ENCODE measurements at regions not wholly inside any gene's neighbourhood (a gene's known extent, or its start where the extent isn't known, plus 50 kb on each side); places are given as distances from the start of the nearest gene placed in this dataset.

GRCh38 chr17:77736199-77736585 lies 222.3 kb upstream of the TNRC6C start:
- peaks cover 0 to 14% (median 6%) of the 10 kb centered on the region in 5 donors for H3K9me3 ChIP-seq (ENCODE audit: control insufficient read depth in 5 of 5, low read length in 5 of 5)
- H3K36me3 ChIP-seq (ENCODE audit: control insufficient read depth in 5 of 5, insufficient read depth in 5 of 5, low read length in 5 of 5): no peaks in the 10 kb centered on the region
- H3K4me3 ChIP-seq (ENCODE audit: low read depth in 1 of 5, low read length in 5 of 5): no peak overlapping the region
- no peak overlapping the region for H3K9ac ChIP-seq (ENCODE audit: low read length in 5 of 5)
- H3K4me1 ChIP-seq (ENCODE audit: control insufficient read depth in 5 of 5, insufficient read depth in 5 of 5, low read length in 5 of 5): peaks cover 7 to 38% (median 27%) of the 10 kb centered on the region in 5 donors
- peaks cover 0 to 16% (median 2%) of the 10 kb centered on the region in 5 donors for H3K27me3 ChIP-seq (ENCODE audit: control insufficient read depth in 5 of 5, insufficient read depth in 4 of 5, low read length in 5 of 5)
- no peak overlapping the region for H3K27ac ChIP-seq (ENCODE audit: low read depth, low read length)

GRCh38 chr17:77736721-77737120 lies 221.8 kb upstream of the TNRC6C start:
- no peak overlapping the region for H3K4me3 ChIP-seq (ENCODE audit: low read depth in 1 of 5, low read length in 5 of 5)
- no peak overlapping the region for H3K27ac ChIP-seq (ENCODE audit: low read depth, low read length)
- peaks cover 7 to 38% (median 27%) of the 10 kb centered on the region in 5 donors for H3K4me1 ChIP-seq (ENCODE audit: control insufficient read depth in 5 of 5, insufficient read depth in 5 of 5, low read length in 5 of 5)
- H3K36me3 ChIP-seq (ENCODE audit: control insufficient read depth in 5 of 5, insufficient read depth in 5 of 5, low read length in 5 of 5): no peaks in the 10 kb centered on the region
- H3K27me3 ChIP-seq (ENCODE audit: control insufficient read depth in 5 of 5, insufficient read depth in 4 of 5, low read length in 5 of 5): peaks cover 0 to 16% (median 5%) of the 10 kb centered on the region in 5 donors
- peaks cover 0 to 14% (median 6%) of the 10 kb centered on the region in 5 donors for H3K9me3 ChIP-seq (ENCODE audit: control insufficient read depth in 5 of 5, low read length in 5 of 5)
- no peak overlapping the region for H3K9ac ChIP-seq (ENCODE audit: low read length in 5 of 5)

GRCh38 chr17:77737442-77738265 lies 220.8 kb upstream of the TNRC6C start:
- H3K27ac ChIP-seq (ENCODE audit: low read depth, low read length): no peak overlapping the region
- H3K36me3 ChIP-seq (ENCODE audit: control insufficient read depth in 5 of 5, insufficient read depth in 5 of 5, low read length in 5 of 5): no peaks in the 10 kb centered on the region
- peaks cover 0 to 16% (median 5%) of the 10 kb centered on the region in 5 donors for H3K27me3 ChIP-seq (ENCODE audit: control insufficient read depth in 5 of 5, insufficient read depth in 4 of 5, low read length in 5 of 5)
- no peak overlapping the region for H3K4me3 ChIP-seq (ENCODE audit: low read depth in 1 of 5, low read length in 5 of 5)
- H3K9me3 ChIP-seq (ENCODE audit: control insufficient read depth in 5 of 5, low read length in 5 of 5): peaks cover 0 to 13% (median 6%) of the 10 kb centered on the region in 5 donors
- H3K9ac ChIP-seq (ENCODE audit: low read length in 5 of 5): no peak overlapping the region
- peaks cover 7 to 38% (median 27%) of the 10 kb centered on the region in 5 donors for H3K4me1 ChIP-seq (ENCODE audit: control insufficient read depth in 5 of 5, insufficient read depth in 5 of 5, low read length in 5 of 5)

- Histone ChIP-seq H3K9ac (ENCODE audit: low read length in 5 of 5) (no peak overlapping the region), H3K27ac (ENCODE audit: low read depth, low read length) (peak overlapping the region; percentile 46), H3K4me3 (ENCODE audit: low read depth in 1 of 5, low read length in 5 of 5) (no peak overlapping the region), H3K4me1 (ENCODE audit: control insufficient read depth in 5 of 5, insufficient read depth in 5 of 5, low read length in 5 of 5) (peaks cover 7 to 34% (median 26%) of the 10 kb centered on the region in 5 donors), H3K36me3 (ENCODE audit: control insufficient read depth in 5 of 5, insufficient read depth in 5 of 5, low read length in 5 of 5) (no peaks in the 10 kb centered on the region), H3K27me3 (ENCODE audit: control insufficient read depth in 5 of 5, insufficient read depth in 4 of 5, low read length in 5 of 5) (peaks cover 0 to 12% (median 5%) of the 10 kb centered on the region in 5 donors), H3K9me3 (ENCODE audit: control insufficient read depth in 5 of 5, low read length in 5 of 5) (peaks cover 0 to 5% (median 0%) of the 10 kb centered on the region in 5 donors)
Observed at GRCh38 chr17:77738751-77739531, 219.6 kb upstream of the TNRC6C start.

DNA sequence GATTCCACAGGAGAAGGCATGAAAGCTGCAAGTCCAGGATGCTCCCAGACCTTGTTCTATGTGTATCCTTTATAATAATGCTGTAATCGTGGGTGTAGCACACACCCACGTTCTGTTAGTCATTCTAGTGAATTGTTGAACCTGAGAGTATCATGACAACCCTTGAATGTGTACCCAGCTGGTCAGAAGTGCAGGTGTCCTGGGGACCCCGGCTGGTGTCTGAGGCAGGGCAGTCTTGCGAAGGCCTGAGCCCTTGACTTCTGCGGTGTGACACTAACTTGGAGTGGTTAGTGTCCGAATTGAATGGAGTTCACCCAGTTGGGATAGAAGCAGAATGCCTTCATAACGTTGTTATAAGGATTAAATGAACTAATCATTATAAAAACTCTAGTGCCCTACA lies 218.0 kb upstream of the TNRC6C start:
- Histone ChIP-seq H3K4me3 (ENCODE audit: low read depth in 1 of 5, low read length in 5 of 5) (no peak overlapping the region), H3K36me3 (ENCODE audit: control insufficient read depth in 5 of 5, insufficient read depth in 5 of 5, low read length in 5 of 5) (no peaks in the 10 kb centered on the region), H3K4me1 (ENCODE audit: control insufficient read depth in 5 of 5, insufficient read depth in 5 of 5, low read length in 5 of 5) (peaks cover 1 to 24% (median 16%) of the 10 kb centered on the region in 5 donors), H3K27ac (ENCODE audit: low read depth, low read length) (no peak overlapping the region), H3K27me3 (ENCODE audit: control insufficient read depth in 5 of 5, insufficient read depth in 4 of 5, low read length in 5 of 5) (peaks cover 0 to 5% (median 2%) of the 10 kb centered on the region in 5 donors), H3K9ac (ENCODE audit: low read length in 5 of 5) (no peak overlapping the region), H3K9me3 (ENCODE audit: control insufficient read depth in 5 of 5, low read length in 5 of 5) (peaks cover 0 to 4% (median 0%) of the 10 kb centered on the region in 5 donors)

DNA sequence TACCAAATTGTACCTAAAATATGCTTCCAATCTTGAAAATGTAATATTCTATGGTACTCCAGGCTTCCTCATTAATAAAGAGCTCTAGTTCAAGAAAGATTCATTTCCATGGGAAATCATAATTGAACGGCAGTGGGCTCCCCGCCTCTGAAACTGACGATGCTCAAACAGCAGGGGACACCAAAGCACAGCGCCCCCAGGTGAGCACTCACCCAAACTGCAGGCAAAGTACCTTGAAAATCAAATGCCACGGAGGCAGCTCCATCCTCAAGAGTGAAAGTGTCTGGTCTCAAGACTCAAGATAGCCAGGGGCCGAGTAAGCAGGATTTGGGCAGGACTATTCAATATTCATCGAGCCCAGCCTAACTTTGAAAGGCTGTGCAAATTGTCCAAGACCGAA lies 217.4 kb upstream of the TNRC6C start:
- H3K27ac ChIP-seq (ENCODE audit: low read depth, low read length): no peak overlapping the region
- peaks cover 0 to 4% (median 0%) of the 10 kb centered on the region in 5 donors for H3K9me3 ChIP-seq (ENCODE audit: control insufficient read depth in 5 of 5, low read length in 5 of 5)
- H3K4me3 ChIP-seq (ENCODE audit: low read depth in 1 of 5, low read length in 5 of 5): no peak overlapping the region
- no peak overlapping the region for H3K9ac ChIP-seq (ENCODE audit: low read length in 5 of 5)
- H3K36me3 ChIP-seq (ENCODE audit: control insufficient read depth in 5 of 5, insufficient read depth in 5 of 5, low read length in 5 of 5): no peaks in the 10 kb centered on the region
- H3K27me3 ChIP-seq (ENCODE audit: control insufficient read depth in 5 of 5, insufficient read depth in 4 of 5, low read length in 5 of 5): peaks cover 0 to 5% (median 3%) of the 10 kb centered on the region in 5 donors
- H3K4me1 ChIP-seq (ENCODE audit: control insufficient read depth in 5 of 5, insufficient read depth in 5 of 5, low read length in 5 of 5): peaks cover 0 to 22% (median 12%) of the 10 kb centered on the region in 5 donors

DNA sequence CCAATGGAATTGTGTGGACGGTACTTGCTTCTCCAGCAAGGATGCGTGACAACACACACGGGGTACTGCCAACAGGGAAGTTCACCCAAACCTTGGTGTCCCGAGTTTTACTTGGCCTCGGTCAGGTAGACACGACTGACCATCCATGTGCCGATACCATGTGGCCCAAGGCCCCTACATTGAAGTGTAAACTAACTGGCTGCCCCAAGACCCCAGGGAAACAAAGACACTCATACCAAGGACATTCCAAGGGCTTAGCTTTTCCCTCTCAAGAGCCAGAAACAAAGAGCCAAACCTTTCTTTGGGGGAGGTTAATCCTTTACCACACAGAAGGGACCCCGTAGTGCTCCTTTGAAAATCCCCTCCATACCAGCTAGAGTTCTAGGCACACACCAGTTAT lies 215.9 kb upstream of the TNRC6C start:
- peaks cover 0 to 4% (median 0%) of the 10 kb centered on the region in 5 donors for H3K9me3 ChIP-seq (ENCODE audit: control insufficient read depth in 5 of 5, low read length in 5 of 5)
- no peaks in the 10 kb centered on the region for H3K36me3 ChIP-seq (ENCODE audit: control insufficient read depth in 5 of 5, insufficient read depth in 5 of 5, low read length in 5 of 5)
- no peak overlapping the region for H3K27ac ChIP-seq (ENCODE audit: low read depth, low read length)
- H3K4me3 ChIP-seq (ENCODE audit: low read depth in 1 of 5, low read length in 5 of 5): no peak overlapping the region
- H3K9ac ChIP-seq (ENCODE audit: low read length in 5 of 5): no peak overlapping the region
- peaks cover 0 to 7% (median 3%) of the 10 kb centered on the region in 5 donors for H3K27me3 ChIP-seq (ENCODE audit: control insufficient read depth in 5 of 5, insufficient read depth in 4 of 5, low read length in 5 of 5)
- peaks cover 0 to 19% (median 8%) of the 10 kb centered on the region in 5 donors for H3K4me1 ChIP-seq (ENCODE audit: control insufficient read depth in 5 of 5, insufficient read depth in 5 of 5, low read length in 5 of 5)

DNA sequence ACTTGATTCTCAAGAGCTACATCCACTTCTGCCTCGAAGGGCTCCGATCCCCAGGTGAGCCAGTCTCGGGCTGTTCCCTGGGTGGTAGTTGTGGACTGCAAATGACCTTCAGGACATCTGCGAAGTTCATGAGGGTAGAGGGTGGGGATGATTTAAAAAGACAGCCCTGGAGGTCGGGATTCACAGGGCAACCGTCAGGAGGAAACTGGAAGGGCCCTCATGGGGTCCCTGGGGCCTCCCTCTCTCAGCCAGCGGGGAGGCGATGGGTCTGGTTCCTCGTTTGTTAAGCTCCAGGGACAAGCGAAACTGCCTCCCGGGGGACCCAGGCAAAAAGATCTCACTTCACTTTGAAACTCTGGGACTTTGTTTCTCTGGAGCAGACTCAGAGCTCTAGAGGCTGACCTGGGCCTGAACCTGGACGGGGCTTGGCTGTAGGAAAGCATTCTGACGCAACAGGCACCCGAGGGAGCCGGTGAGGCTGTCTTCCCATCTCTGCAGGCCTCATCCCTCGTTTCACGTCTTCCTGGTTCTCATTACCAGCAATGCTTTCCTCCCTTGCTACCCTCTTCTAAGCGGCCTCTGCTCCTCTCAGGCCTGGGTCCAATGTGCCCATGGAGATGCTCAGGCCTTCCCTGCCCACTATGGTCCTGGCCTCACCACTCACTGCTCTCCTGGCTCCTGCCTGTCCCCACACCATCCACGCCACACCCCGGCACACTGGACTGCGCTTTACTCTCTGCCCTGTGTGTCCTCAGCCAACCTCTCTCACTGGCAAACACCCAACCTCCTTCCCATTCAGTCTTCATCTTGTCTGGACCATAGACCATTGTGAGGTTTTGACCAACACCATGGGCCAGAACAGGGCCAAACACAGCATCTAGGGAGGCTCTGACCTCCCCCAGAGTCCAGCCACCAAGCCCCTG lies 214.2 kb upstream of the TNRC6C start:
- Histone ChIP-seq H3K4me1 (ENCODE audit: control insufficient read depth in 5 of 5, insufficient read depth in 5 of 5, low read length in 5 of 5) (peaks cover 0 to 8% (median 7%) of the 10 kb centered on the region in 5 donors), H3K27me3 (ENCODE audit: control insufficient read depth in 5 of 5, insufficient read depth in 4 of 5, low read length in 5 of 5) (peaks cover 0 to 7% (median 4%) of the 10 kb centered on the region in 5 donors), H3K27ac (ENCODE audit: low read depth, low read length) (no peak overlapping the region)

DNA sequence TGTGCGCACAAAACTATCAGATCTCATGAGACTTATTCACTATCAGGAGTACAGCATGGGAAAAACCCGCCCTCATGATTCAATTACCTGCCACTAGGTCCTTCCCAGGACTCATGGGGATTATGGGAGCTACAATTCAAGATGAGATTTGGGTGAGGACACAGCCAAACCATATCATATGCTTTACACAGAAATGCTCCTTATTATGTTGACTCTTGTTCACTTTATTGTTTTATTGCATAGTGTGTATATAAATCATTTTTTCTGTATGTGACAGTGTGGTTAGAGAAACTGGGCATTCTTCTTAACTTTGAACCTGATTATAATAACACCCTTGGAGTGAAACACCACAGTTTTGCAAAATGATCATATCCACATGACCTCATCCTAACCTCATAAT lies 212.8 kb upstream of the TNRC6C start:
- H3K4me1 ChIP-seq (ENCODE audit: control insufficient read depth in 5 of 5, insufficient read depth in 5 of 5, low read length in 5 of 5): peaks cover 0 to 8% (median 5%) of the 10 kb centered on the region in 5 donors
- H3K27me3 ChIP-seq (ENCODE audit: control insufficient read depth in 5 of 5, insufficient read depth in 4 of 5, low read length in 5 of 5): peaks cover 0 to 7% (median 4%) of the 10 kb centered on the region in 5 donors
- no peak overlapping the region for H3K27ac ChIP-seq (ENCODE audit: low read depth, low read length)
- H3K9ac ChIP-seq (ENCODE audit: low read length in 5 of 5): no peak overlapping the region
- H3K36me3 ChIP-seq (ENCODE audit: control insufficient read depth in 5 of 5, insufficient read depth in 5 of 5, low read length in 5 of 5): no peaks in the 10 kb centered on the region
- no peak overlapping the region for H3K4me3 ChIP-seq (ENCODE audit: low read depth in 1 of 5, low read length in 5 of 5)
- H3K9me3 ChIP-seq (ENCODE audit: control insufficient read depth in 5 of 5, low read length in 5 of 5): peaks cover 0 to 4% (median 0%) of the 10 kb centered on the region in 5 donors

More for the DNA sequence above, 214.2 kb upstream of the TNRC6C start:
- Histone ChIP-seq H3K9ac (ENCODE audit: low read length in 5 of 5) (no peak overlapping the region), H3K36me3 (ENCODE audit: control insufficient read depth in 5 of 5, insufficient read depth in 5 of 5, low read length in 5 of 5) (no peaks in the 10 kb centered on the region), H3K4me3 (ENCODE audit: low read depth in 1 of 5, low read length in 5 of 5) (no peak overlapping the region), H3K9me3 (ENCODE audit: control insufficient read depth in 5 of 5, low read length in 5 of 5) (peaks cover 0 to 4% (median 0%) of the 10 kb centered on the region in 5 donors)
